H9 (cell line): ENCODE measurements at regions not wholly inside any gene's neighbourhood (a gene's known extent, or its start where the extent isn't known, plus 50 kb on each side); places are given as distances from the start of the nearest gene placed in this dataset.

Source experiments
- DNase-seq: peaks from one replicate; pipeline ENCODE4 v3.0.0-alpha.2; 2017
- H2AFZ ChIP-seq: one replicate; pipeline ENCODE4 v1.6.1; 2013; ENCODE audit warnings: mild to moderate bottlenecking, low read length, control low read depth, moderate library complexity
- H2AK5ac ChIP-seq: 2 replicates; pipeline ENCODE4 v1.6.1; 2013; ENCODE audit warnings: low read length, control low read depth, mixed read lengths; ENCODE audit not compliant: insufficient read length
- H2BK120ac ChIP-seq: one replicate; pipeline ENCODE4 v1.6.1; 2013; ENCODE audit warnings: low read depth, mild to moderate bottlenecking, low read length, control low read depth, inconsistent platforms; ENCODE audit not compliant: poor library complexity, severe bottlenecking
- H2BK12ac ChIP-seq: 2 replicates; pipeline ENCODE4 v1.6.1; 2013; ENCODE audit warnings: low read length, control low read depth, mixed read lengths, low read depth; ENCODE audit not compliant: insufficient read length
- H2BK15ac ChIP-seq: 2 replicates; pipeline ENCODE4 v1.6.1; 2013; ENCODE audit warnings: low read depth, low read length, control low read depth
- H2BK20ac ChIP-seq: one replicate; pipeline ENCODE4 v1.6.1; 2013; ENCODE audit warnings: low read depth, mild to moderate bottlenecking, low read length, control low read depth, inconsistent platforms; ENCODE audit not compliant: poor library complexity, severe bottlenecking
- H2BK5ac ChIP-seq: 2 replicates; pipeline ENCODE4 v1.6.1; 2013; ENCODE audit warnings: low read length, control low read depth, mixed read lengths; ENCODE audit not compliant: insufficient read length
- H3K14ac ChIP-seq: 2 replicates; pipeline ENCODE4 v1.6.1; 2013; ENCODE audit warnings: low read length, control low read depth; ENCODE audit not compliant: insufficient read depth
- H3K18ac ChIP-seq: 2 replicates; pipeline ENCODE4 v1.6.1; 2013; ENCODE audit warnings: low read depth, mild to moderate bottlenecking, mixed read lengths, low read length, control low read depth; ENCODE audit not compliant: insufficient read length
- H3K23ac ChIP-seq: 2 replicates; pipeline ENCODE4 v1.6.1; 2013; ENCODE audit warnings: low read length, control low read depth, mixed read lengths, low read depth; ENCODE audit not compliant: insufficient read length
- H3K23me2 ChIP-seq: 2 replicates; pipeline ENCODE4 v1.6.1; 2013; ENCODE audit warnings: low read depth, mild to moderate bottlenecking, mixed read lengths, low read length, control low read depth; ENCODE audit not compliant: insufficient read length, poor library complexity, severe bottlenecking
- H3K27ac ChIP-seq: 2 replicates; pipeline ENCODE4 v1.5.1; 2013; ENCODE audit warnings: low read length, control low read depth, mixed read lengths, low read depth; ENCODE audit not compliant: insufficient read length
- H3K27me3 ChIP-seq: 2 replicates; pipeline ENCODE4 v1.6.1; 2013; ENCODE audit warnings: low read length, control low read depth, inconsistent platforms; ENCODE audit not compliant: insufficient read depth
- H3K4ac ChIP-seq: 2 replicates; pipeline ENCODE4 v1.6.1; 2013; ENCODE audit warnings: low read depth, mild to moderate bottlenecking, control low read depth, inconsistent platforms, low read length, moderate library complexity
- H3K4me1 ChIP-seq: 2 replicates; pipeline ENCODE4 v1.6.1; 2013; ENCODE audit warnings: low read length, control low read depth, inconsistent platforms; ENCODE audit not compliant: insufficient read depth
- H3K4me2 ChIP-seq: 2 replicates; pipeline ENCODE4 v1.6.1; 2013; ENCODE audit warnings: low read length, control low read depth, mixed read lengths; ENCODE audit not compliant: insufficient read length, insufficient read depth
- H3K56ac ChIP-seq: 2 replicates; pipeline ENCODE4 v1.6.1; 2013; ENCODE audit warnings: low read depth, mild to moderate bottlenecking, mixed read lengths, low read length, control low read depth; ENCODE audit not compliant: insufficient read length
- H3K79me1 ChIP-seq: 2 replicates; pipeline ENCODE4 v1.6.1; 2013; ENCODE audit warnings: low read depth, mild to moderate bottlenecking, moderate library complexity, low read length, control low read depth, inconsistent platforms; ENCODE audit not compliant: insufficient read depth, poor library complexity, severe bottlenecking
- H3K79me2 ChIP-seq: 2 replicates; pipeline ENCODE4 v1.6.1; 2013; ENCODE audit warnings: low read length, control low read depth, inconsistent platforms; ENCODE audit not compliant: insufficient read depth
- H3K9ac ChIP-seq: 2 replicates; pipeline ENCODE4 v1.6.1; 2013; ENCODE audit warnings: low read length, control low read depth, mixed read lengths; ENCODE audit not compliant: insufficient read length; ENCODE audit errors: extremely low read depth
- H3K9me3 ChIP-seq: one replicate; pipeline ENCODE4 v1.6.1; 2013; ENCODE audit warnings: low read depth, low read length, inconsistent platforms; ENCODE audit not compliant: control insufficient read depth
- H3T11ph ChIP-seq: one replicate; pipeline ENCODE4 v1.6.1; 2013; ENCODE audit warnings: mild to moderate bottlenecking, low read length, control low read depth, inconsistent platforms
- H4K20me1 ChIP-seq: one replicate; pipeline ENCODE4 v1.6.1; 2013; ENCODE audit not compliant: control insufficient read depth, insufficient read length, insufficient read depth
- H4K5ac ChIP-seq: 2 replicates; pipeline ENCODE4 v1.6.1; 2013; ENCODE audit warnings: low read depth, mild to moderate bottlenecking, mixed read lengths, low read length, control low read depth; ENCODE audit not compliant: insufficient read length
- H4K8ac ChIP-seq: replicated peaks from 2 replicates; pipeline ENCODE4 v1.6.1; 2013; ENCODE audit warnings: low read length, control low read depth, mixed read lengths, low read depth; ENCODE audit not compliant: insufficient read length
- H4K91ac ChIP-seq: 2 replicates; pipeline ENCODE4 v1.6.1; 2013; ENCODE audit warnings: low read depth, mild to moderate bottlenecking, moderate library complexity, mixed read lengths, low read length, control low read depth; ENCODE audit not compliant: insufficient read length
- H3K27ac Mint-ChIP-seq, 3 experiments: 2 replicates in 2 of 3; 3 replicates in 1 of 3; pipeline ENCODE4 v1.8.0; 2020 to 2021; ENCODE audit warnings: mixed read lengths in 3 of 3, mild to moderate bottlenecking in 1 of 3, moderate library complexity in 1 of 3
- H3K27me3 Mint-ChIP-seq: 2 replicates; pipeline ENCODE4 v1.8.0; 2021; ENCODE audit warnings: low read depth, mild to moderate bottlenecking, moderate library complexity, mixed read lengths
- H3K36me3 Mint-ChIP-seq, 3 experiments: 2 replicates in 2 of 3; 3 replicates in 1 of 3; pipeline ENCODE4 v1.8.0; 2020 to 2021; ENCODE audit warnings: low read depth in 3 of 3, mixed read lengths in 3 of 3; ENCODE audit not compliant: insufficient read depth in 1 of 3
- H3K4me1 Mint-ChIP-seq, 2 experiments: 2 replicates each; pipeline ENCODE4 v1.8.0; 2020; ENCODE audit warnings: mixed read lengths in 2 of 2
- H3K4me3 Mint-ChIP-seq, 2 experiments: 2 replicates in 1 of 2; 3 replicates in 1 of 2; pipeline ENCODE4 v1.8.0; 2020 to 2021; ENCODE audit warnings: mild to moderate bottlenecking in 2 of 2, mixed read lengths in 2 of 2, moderate library complexity in 1 of 2
- H3K9me3 Mint-ChIP-seq, 2 experiments: 2 replicates in 1 of 2; 3 replicates in 1 of 2; pipeline ENCODE4 v1.8.0; 2020; ENCODE audit warnings: mild to moderate bottlenecking in 2 of 2, mixed read lengths in 2 of 2, moderate library complexity in 1 of 2
- WGBS: extraction: QIAGEN DNeasy Blood & Tissue Kit; methylation state at CpG from one replicate; pipeline ENCODE4 v1.1.7; 2013; ENCODE audit warnings: missing lambda C conversion rate, low lambda C conversion rate, mixed read lengths; ENCODE audit not compliant: insufficient read length; ENCODE audit errors: extremely low coverage; 5-methylcytosine and 5-hydroxymethylcytosine counted together
- TF ChIP-seq, protein P1 (sequence below): fragments of 200-600 bp; sonication (generic); conservative IDR thresholded peaks from 3 replicates; pipeline ENCODE4 v1.8.0; 2021; ENCODE audit warnings: antibody characterized with exemption, mild to moderate bottlenecking

DNA sequence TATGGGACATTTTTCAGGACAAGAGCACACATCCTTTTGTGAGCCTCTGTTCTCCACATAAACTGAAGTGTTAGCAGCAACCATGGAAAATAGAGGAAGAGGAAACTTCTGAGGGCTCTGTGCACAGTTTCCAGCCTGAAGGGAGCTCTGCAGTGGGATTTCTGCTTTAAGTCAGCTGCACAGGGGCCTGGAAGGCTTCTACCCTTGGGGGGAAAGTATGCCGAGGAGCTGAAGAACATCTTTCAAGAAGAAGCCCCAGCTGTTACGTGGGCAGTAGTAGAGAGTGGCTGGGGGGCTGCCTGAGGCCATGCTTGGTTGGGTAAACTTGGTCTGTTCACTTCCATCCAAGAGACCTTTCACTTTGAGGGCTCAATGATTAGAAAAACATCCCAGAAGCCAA lies 82.7 kb upstream of the EED start:
- Histone ChIP-seq H3K27me3 (no peaks in the 10 kb centered on the region), H3K79me1 (no peaks in the 10 kb centered on the region), H3K56ac (no peak overlapping the region), H4K20me1 (no peaks in the 10 kb centered on the region), H3K79me2 (no peaks in the 10 kb centered on the region), H3K4me2 (no peak overlapping the region), H3K9me3 (no peaks in the 10 kb centered on the region), H2BK5ac (no peak overlapping the region), H2BK20ac (no peak overlapping the region), H4K8ac (no peak overlapping the region), H3K18ac (no peak overlapping the region), H3K4me1 (no peaks in the 10 kb centered on the region), H2BK15ac (no peak overlapping the region), H3T11ph (no peak overlapping the region), H4K5ac (no peak overlapping the region), H3K9ac (no peak overlapping the region), H3K27ac (no peak overlapping the region), H3K14ac (no peak overlapping the region), H3K23ac (no peak overlapping the region), H4K91ac (no peak overlapping the region), H3K23me2 (no peaks in the 10 kb centered on the region), H2AK5ac (no peak overlapping the region), H2AFZ (no peak overlapping the region), H2BK120ac (no peak overlapping the region), H3K4ac (no peak overlapping the region), H2BK12ac (no peak overlapping the region)
- no peak for DNase-seq
- no CpG with 5 or more reads among the region's 2 CpGs for WGBS
- TF ChIP-seq, protein P1, sequence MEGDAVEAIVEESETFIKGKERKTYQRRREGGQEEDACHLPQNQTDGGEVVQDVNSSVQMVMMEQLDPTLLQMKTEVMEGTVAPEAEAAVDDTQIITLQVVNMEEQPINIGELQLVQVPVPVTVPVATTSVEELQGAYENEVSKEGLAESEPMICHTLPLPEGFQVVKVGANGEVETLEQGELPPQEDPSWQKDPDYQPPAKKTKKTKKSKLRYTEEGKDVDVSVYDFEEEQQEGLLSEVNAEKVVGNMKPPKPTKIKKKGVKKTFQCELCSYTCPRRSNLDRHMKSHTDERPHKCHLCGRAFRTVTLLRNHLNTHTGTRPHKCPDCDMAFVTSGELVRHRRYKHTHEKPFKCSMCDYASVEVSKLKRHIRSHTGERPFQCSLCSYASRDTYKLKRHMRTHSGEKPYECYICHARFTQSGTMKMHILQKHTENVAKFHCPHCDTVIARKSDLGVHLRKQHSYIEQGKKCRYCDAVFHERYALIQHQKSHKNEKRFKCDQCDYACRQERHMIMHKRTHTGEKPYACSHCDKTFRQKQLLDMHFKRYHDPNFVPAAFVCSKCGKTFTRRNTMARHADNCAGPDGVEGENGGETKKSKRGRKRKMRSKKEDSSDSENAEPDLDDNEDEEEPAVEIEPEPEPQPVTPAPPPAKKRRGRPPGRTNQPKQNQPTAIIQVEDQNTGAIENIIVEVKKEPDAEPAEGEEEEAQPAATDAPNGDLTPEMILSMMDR: no peak
- H3K4me1 Mint-ChIP-seq: peaks cover 6 to 7% of the 10 kb centered on the region in 2 experiments
- 0 out of 2 replicates have a peak, but pooled peaks cover 1% of the 10 kb centered on the region for H3K27me3 Mint-ChIP-seq
- H3K9me3 Mint-ChIP-seq: no peaks in the 10 kb centered on the region; a peak in 1 of 5 replicates
- no peaks in the 10 kb centered on the region for H3K36me3 Mint-ChIP-seq
- H3K4me3 Mint-ChIP-seq: no peak overlapping the region
- no peak overlapping the region for H3K27ac Mint-ChIP-seq
